OCI-LY1 (cell line): ENCODE measurements at regions not wholly inside any gene's neighbourhood (a gene's known extent, or its start where the extent isn't known, plus 50 kb on each side); places are given as distances from the start of the nearest gene placed in this dataset.

Experiments
- EZH2 ChIP-seq: fragments of 200-600 bp; sonication (generic), shearing (Covaris generic); IDR thresholded peaks from 2 replicates; pipeline ENCODE4 v1.8.0; 2017; ENCODE audit warnings: borderline replicate concordance, mixed run types, mild to moderate bottlenecking, antibody characterized with exemption, low read length, moderate library complexity, mixed read lengths
- TF ChIP-seq, protein P1 (sequence below): fragments of 200-600 bp; sonication (generic), shearing (Covaris generic); IDR thresholded peaks from 2 replicates; pipeline ENCODE4 v1.5.1; 2017; ENCODE audit warnings: mild to moderate bottlenecking, antibody characterized with exemption, low read length, moderate library complexity, mixed read lengths

DNA sequence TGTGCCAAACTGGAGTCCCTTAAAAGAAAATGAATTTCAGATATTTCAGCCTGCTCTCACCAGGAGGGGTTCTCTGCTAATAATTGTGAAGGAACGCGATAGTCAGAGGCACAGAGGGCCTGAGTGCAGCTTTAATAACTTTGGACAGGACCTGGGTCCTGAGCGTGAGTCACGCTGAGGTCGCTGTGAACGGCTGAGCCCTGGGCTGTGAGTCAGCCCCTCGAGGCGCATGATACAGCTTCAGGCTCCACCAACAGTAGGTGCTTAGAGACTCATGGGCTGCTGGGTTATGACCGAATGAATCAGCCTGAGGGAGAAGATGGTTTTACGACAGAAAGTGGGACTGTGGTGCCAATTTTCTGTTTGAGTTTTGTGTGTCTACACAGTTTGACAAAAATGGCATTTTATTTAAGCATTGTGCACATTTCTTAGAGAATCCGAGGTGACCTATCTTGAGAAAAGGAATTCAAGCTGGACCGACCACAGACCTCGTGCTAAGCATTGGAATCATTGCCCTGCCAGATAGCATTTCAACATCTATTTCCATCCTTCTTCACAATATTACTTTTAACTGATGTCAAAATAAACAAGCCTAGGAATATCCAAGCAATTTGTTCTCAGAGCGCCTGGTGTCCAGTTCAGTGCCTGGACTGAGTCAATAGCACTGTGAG is 183.0 kb downstream of the THBS2 start:
- TF ChIP-seq, protein P1, sequence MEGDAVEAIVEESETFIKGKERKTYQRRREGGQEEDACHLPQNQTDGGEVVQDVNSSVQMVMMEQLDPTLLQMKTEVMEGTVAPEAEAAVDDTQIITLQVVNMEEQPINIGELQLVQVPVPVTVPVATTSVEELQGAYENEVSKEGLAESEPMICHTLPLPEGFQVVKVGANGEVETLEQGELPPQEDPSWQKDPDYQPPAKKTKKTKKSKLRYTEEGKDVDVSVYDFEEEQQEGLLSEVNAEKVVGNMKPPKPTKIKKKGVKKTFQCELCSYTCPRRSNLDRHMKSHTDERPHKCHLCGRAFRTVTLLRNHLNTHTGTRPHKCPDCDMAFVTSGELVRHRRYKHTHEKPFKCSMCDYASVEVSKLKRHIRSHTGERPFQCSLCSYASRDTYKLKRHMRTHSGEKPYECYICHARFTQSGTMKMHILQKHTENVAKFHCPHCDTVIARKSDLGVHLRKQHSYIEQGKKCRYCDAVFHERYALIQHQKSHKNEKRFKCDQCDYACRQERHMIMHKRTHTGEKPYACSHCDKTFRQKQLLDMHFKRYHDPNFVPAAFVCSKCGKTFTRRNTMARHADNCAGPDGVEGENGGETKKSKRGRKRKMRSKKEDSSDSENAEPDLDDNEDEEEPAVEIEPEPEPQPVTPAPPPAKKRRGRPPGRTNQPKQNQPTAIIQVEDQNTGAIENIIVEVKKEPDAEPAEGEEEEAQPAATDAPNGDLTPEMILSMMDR = no peak
- no peak for TF ChIP-seq EZH2
